ENCODE measurements at regions not wholly inside any gene's neighbourhood (a gene's known extent, or its start where the extent isn't known, plus 50 kb on each side); places are given as distances from the start of the nearest gene placed in this dataset.

GRCh38 chr2:177077778-177078177, 134.8 kb upstream of the HNRNPA3 start:
- no peak for DNase-seq (ENCODE audit: low read depth in 4 of 4, low spot score in 1 of 4)

GRCh38 chr2:177078416-177078815, 134.2 kb upstream of the HNRNPA3 start:
- DNase-seq (ENCODE audit: low read depth in 4 of 4, low spot score in 1 of 4) = no peak

GRCh38 chr2:177078855-177079254, 133.7 kb upstream of the HNRNPA3 start:
- DNase-seq (ENCODE audit: low read depth in 4 of 4, low spot score in 1 of 4) = no peak

GRCh38 chr2:177080746-177081284, 131.8 kb upstream of the HNRNPA3 start:
- DNase-seq (ENCODE audit: low read depth in 4 of 4, low spot score in 1 of 4) = no peak

- DNase-seq (ENCODE audit: low read depth in 4 of 4, low spot score in 1 of 4) = no peak
Measured at GRCh38 chr2:177084607-177085006, 128.0 kb upstream of the HNRNPA3 start.

- DNase-seq (ENCODE audit: low read depth in 4 of 4, low spot score in 1 of 4) = no peak
Measured at GRCh38 chr2:177088529-177088928, 124.1 kb upstream of the HNRNPA3 start.

GRCh38 chr2:177090967-177091366, 121.6 kb upstream of the HNRNPA3 start:
- no peak for DNase-seq (ENCODE audit: low read depth in 4 of 4, low spot score in 1 of 4)

GRCh38 chr2:177093371-177093770, 119.2 kb upstream of the HNRNPA3 start:
- no peak for DNase-seq (ENCODE audit: low read depth in 4 of 4, low spot score in 1 of 4)

GRCh38 chr2:177098001-177098613, 114.5 kb upstream of the HNRNPA3 start:
- no peak for DNase-seq (ENCODE audit: low read depth in 4 of 4, low spot score in 1 of 4)

- no peak for DNase-seq (ENCODE audit: low read depth in 4 of 4, low spot score in 1 of 4)
Measured at GRCh38 chr2:177101930-177102329, 110.7 kb upstream of the HNRNPA3 start.

- DNase-seq (ENCODE audit: low read depth in 4 of 4, low spot score in 1 of 4) = no peak
Measured at GRCh38 chr2:177106212-177106611, 106.4 kb upstream of the HNRNPA3 start.

- DNase-seq (ENCODE audit: low read depth in 4 of 4, low spot score in 1 of 4) = no peak
Measured at GRCh38 chr2:177108890-177109289, 103.7 kb upstream of the HNRNPA3 start.

GRCh38 chr2:177114712-177115111, 97.9 kb upstream of the HNRNPA3 start:
- no peak for DNase-seq (ENCODE audit: low read depth in 4 of 4, low spot score in 1 of 4)

- no peak for DNase-seq (ENCODE audit: low read depth in 4 of 4, low spot score in 1 of 4)
Measured at GRCh38 chr2:177117755-177118154, 94.8 kb upstream of the HNRNPA3 start.

GRCh38 chr2:177118636-177119035, 94.0 kb upstream of the HNRNPA3 start:
- no peak for DNase-seq (ENCODE audit: low read depth in 4 of 4, low spot score in 1 of 4)

- no peak for DNase-seq (ENCODE audit: low read depth in 4 of 4, low spot score in 1 of 4)
Measured at GRCh38 chr2:177119099-177119498, 93.5 kb upstream of the HNRNPA3 start.

- no peak for DNase-seq (ENCODE audit: low read depth in 4 of 4, low spot score in 1 of 4)
Measured at GRCh38 chr2:177123048-177123447, 89.5 kb upstream of the HNRNPA3 start.

GRCh38 chr2:177124371-177124770, 88.2 kb upstream of the HNRNPA3 start:
- DNase-seq (ENCODE audit: low read depth in 4 of 4, low spot score in 1 of 4) = no peak

GRCh38 chr2:177127821-177128220, 84.8 kb upstream of the HNRNPA3 start:
- DNase-seq (ENCODE audit: low read depth in 4 of 4, low spot score in 1 of 4) = no peak

GRCh38 chr2:177129610-177130009, 83.0 kb upstream of the HNRNPA3 start:
- DNase-seq (ENCODE audit: low read depth in 4 of 4, low spot score in 1 of 4) = no peak

- no peak for DNase-seq (ENCODE audit: low read depth in 4 of 4, low spot score in 1 of 4)
Measured at GRCh38 chr2:177131858-177132257, 80.7 kb upstream of the HNRNPA3 start.

GRCh38 chr2:177138823-177139222, 73.8 kb upstream of the HNRNPA3 start:
- DNase-seq (ENCODE audit: low read depth in 4 of 4, low spot score in 1 of 4) = no peak

GRCh38 chr2:177141866-177142265, 70.7 kb upstream of the HNRNPA3 start:
- DNase-seq (ENCODE audit: low read depth in 4 of 4, low spot score in 1 of 4) = no peak

Data from stimulated activated CD4-positive, alpha-beta T cell treated with anti-CD3 and anti-CD28 coated beads, Interleukin-1b, Interleukin-23, amount 100 ng/mL, for 24 hours (primary cell).